Stomach (tissue), 4 donors: ENCODE measurements at regions not wholly inside any gene's neighbourhood (a gene's known extent, or its start where the extent isn't known, plus 50 kb on each side); places are given as distances from the start of the nearest gene placed in this dataset.

ENCODE experiments used
- POLR2A ChIP-seq, 4 donors: fragments of 450-650 bp; IDR thresholded peaks; one replicate each; pipeline ENCODE4 v1.6.1; 2016; ENCODE audit warnings: antibody characterized with exemption in 4 of 4, control low read depth in 2 of 4, mild to moderate bottlenecking in 1 of 4, moderate library complexity in 1 of 4
- POLR2AphosphoS5 ChIP-seq, 3 donors: sonication (generic); formaldehyde crosslinking; IDR thresholded peaks; one replicate each; pipeline ENCODE4 v1.6.1; 2016; ENCODE audit warnings: antibody characterized with exemption in 3 of 3
- TF ChIP-seq, protein P1 (sequence below), 7 experiments: fragments of 450-650 bp in 4 of 7; fragments of 200-600 bp in 3 of 7; sonication (generic) in 3 of 7; IDR thresholded peaks; one replicate each; pipeline ENCODE4 v1.5.1; 2016 to 2019; ENCODE audit warnings: antibody characterized with exemption in 7 of 7, control low read depth in 2 of 7, mild to moderate bottlenecking in 1 of 7

DNA sequence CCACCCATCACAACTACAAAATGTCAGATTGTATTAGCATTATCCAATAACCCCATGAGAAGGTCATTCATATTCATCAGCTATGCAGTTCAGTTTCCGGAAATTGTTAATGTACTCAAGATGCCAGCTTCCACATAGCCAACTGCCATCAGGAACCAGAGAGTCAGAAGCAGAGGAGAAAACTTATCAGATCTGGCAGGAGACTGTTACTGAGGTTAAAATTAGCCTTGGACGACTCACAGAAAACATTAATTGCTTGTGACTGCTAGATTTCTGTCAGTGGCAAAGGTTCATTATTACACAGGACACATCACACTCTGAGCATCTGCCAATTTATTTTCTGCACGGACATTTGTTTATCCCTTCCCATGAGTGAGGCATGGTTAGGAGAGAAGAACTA lies 352.8 kb downstream of the DHRSX start:
- no peak for TF ChIP-seq POLR2AphosphoS5 (IDR thresholded peaks at IDR 0.05)
- no peak for TF ChIP-seq POLR2A (IDR thresholded peaks at IDR 0.05)
- TF ChIP-seq, protein P1, sequence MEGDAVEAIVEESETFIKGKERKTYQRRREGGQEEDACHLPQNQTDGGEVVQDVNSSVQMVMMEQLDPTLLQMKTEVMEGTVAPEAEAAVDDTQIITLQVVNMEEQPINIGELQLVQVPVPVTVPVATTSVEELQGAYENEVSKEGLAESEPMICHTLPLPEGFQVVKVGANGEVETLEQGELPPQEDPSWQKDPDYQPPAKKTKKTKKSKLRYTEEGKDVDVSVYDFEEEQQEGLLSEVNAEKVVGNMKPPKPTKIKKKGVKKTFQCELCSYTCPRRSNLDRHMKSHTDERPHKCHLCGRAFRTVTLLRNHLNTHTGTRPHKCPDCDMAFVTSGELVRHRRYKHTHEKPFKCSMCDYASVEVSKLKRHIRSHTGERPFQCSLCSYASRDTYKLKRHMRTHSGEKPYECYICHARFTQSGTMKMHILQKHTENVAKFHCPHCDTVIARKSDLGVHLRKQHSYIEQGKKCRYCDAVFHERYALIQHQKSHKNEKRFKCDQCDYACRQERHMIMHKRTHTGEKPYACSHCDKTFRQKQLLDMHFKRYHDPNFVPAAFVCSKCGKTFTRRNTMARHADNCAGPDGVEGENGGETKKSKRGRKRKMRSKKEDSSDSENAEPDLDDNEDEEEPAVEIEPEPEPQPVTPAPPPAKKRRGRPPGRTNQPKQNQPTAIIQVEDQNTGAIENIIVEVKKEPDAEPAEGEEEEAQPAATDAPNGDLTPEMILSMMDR (IDR thresholded peaks at IDR 0.05), result no peak
